Lower leg skin (tissue), 4 donors: ENCODE measurements at regions not wholly inside any gene's neighbourhood (a gene's known extent, or its start where the extent isn't known, plus 50 kb on each side); places are given as distances from the start of the nearest gene placed in this dataset.
"Not testable (repeated sequence)": the region's sequence is repeated elsewhere in the genome, so short reads cannot be mapped to it uniquely, and the experiment has no call there.

ENCODE experiments used
- DNase-seq, 2 donors: peaks; one replicate each; pipeline ENCODE4 v3.0.0-alpha.2; 2019; ENCODE audit warnings: low spot score in 2 of 2
- H3K4me3 ChIP-seq: fragments of 200-600 bp; sonication (generic); 2 replicates; pipeline ENCODE4 v1.5.1; 2017; ENCODE audit warnings: mild to moderate bottlenecking, low read depth; ENCODE audit not compliant: poor library complexity, severe bottlenecking
- POLR2A ChIP-seq, 2 donors: fragments of 450-650 bp; IDR thresholded peaks; one replicate each; pipeline ENCODE4 v1.6.1; 2016 to 2017; ENCODE audit warnings: antibody characterized with exemption in 2 of 2, mild to moderate bottlenecking in 1 of 2, moderate library complexity in 1 of 2
- WGBS, 2 donors: methylation state at CpG; one replicate each; pipeline ENCODE4 v1.1.5; 2018; 5-methylcytosine and 5-hydroxymethylcytosine counted together
- intact Hi-C: fragments of 100-400 bp; cut with DNase I; formaldehyde crosslinking; loops from one replicate; pipeline ENCODE4 v1.15.0; 2023; ENCODE audit warnings: low total_unique reads
- TF ChIP-seq, protein P1 (sequence below), 3 donors: fragments of 450-650 bp; IDR thresholded peaks; one replicate each; pipeline ENCODE4 v1.5.1; 2016; ENCODE audit warnings: antibody characterized with exemption in 3 of 3, mild to moderate bottlenecking in 3 of 3, moderate library complexity in 2 of 3

DNA sequence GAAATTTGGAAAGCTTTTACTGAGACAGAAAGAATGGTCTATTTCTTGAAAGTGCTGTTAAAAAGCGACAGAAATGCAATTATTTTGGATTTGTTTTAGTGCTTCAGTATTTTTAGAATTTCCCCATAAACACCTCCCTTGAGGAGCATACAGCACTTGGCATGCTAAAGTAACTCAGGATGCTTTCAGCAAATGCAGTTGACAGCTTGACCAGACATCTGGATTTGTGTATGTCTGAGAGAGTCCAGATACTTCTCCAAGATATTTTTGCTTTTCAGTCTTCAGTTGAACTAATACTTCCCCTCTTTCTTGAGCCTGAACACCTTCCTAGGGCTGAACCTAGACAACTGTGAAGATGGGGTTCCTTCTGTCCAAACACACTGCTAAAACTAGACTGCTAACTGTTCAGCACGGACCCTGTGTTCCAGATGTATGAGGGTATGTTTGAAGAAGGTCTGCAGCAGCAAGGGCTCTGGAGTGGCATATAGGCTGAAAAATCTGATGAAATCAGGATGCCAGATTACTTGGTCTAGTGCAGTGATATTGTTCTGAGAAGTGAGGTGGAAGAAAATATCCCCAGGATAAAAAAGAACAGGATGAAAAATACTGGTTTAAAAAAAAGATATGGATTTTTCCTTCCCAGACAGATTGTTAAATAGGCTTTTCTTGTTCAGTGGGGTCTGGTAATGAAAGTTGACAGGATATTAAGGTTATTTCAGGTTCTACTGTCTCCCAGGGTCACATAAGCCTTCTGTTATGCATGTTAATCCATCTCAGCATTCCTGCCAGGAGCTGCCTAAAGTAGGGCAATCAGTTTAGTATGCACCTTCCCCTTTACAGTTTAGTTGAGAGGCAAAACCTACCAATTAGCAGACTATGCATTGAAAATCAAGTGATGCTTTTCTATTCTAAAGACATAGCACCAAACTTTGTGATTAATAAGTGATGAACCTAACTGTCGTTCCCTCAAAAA lies 516.9 kb upstream of the TBL1XR1 start:
- no peak for DNase-seq
- TF ChIP-seq, protein P1, sequence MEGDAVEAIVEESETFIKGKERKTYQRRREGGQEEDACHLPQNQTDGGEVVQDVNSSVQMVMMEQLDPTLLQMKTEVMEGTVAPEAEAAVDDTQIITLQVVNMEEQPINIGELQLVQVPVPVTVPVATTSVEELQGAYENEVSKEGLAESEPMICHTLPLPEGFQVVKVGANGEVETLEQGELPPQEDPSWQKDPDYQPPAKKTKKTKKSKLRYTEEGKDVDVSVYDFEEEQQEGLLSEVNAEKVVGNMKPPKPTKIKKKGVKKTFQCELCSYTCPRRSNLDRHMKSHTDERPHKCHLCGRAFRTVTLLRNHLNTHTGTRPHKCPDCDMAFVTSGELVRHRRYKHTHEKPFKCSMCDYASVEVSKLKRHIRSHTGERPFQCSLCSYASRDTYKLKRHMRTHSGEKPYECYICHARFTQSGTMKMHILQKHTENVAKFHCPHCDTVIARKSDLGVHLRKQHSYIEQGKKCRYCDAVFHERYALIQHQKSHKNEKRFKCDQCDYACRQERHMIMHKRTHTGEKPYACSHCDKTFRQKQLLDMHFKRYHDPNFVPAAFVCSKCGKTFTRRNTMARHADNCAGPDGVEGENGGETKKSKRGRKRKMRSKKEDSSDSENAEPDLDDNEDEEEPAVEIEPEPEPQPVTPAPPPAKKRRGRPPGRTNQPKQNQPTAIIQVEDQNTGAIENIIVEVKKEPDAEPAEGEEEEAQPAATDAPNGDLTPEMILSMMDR (IDR thresholded peaks at IDR 0.05), result no peak
- no peak for TF ChIP-seq POLR2A (IDR thresholded peaks at IDR 0.05)
- H3K4me3 ChIP-seq, result no peak overlapping the region
- 63% methylated on average over 3 of the region's 3 CpGs for WGBS, 2 donors
- intact Hi-C loops, result no loop called here

DNA sequence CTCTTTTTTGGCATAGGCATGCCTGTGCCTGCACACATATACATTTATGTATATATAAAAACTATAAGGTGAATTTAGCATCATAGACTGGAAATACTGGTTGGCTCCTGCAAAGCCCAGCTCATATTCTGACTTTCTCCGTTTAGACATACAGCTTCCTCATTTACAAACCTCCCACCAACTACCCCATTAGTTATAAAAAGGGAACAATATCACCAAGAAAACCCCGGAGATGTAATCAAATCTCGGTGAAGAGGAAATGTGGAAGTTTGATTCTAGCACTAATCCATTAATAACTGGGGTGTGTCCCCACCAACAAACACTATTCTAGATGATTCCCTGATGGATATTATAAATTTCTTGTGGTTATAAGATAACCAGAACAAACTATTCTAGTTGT lies 517.7 kb upstream of the TBL1XR1 start:
- no peak for DNase-seq
- WGBS, 2 donors, result 31 to 38% methylated on average over 3 of the region's 3 CpGs
- intact Hi-C loops, result no loop called here
- TF ChIP-seq, protein P1 (IDR thresholded peaks at IDR 0.05), result no peak
- no peak for TF ChIP-seq POLR2A (IDR thresholded peaks at IDR 0.05)
- H3K4me3 ChIP-seq, result no peak overlapping the region

DNA sequence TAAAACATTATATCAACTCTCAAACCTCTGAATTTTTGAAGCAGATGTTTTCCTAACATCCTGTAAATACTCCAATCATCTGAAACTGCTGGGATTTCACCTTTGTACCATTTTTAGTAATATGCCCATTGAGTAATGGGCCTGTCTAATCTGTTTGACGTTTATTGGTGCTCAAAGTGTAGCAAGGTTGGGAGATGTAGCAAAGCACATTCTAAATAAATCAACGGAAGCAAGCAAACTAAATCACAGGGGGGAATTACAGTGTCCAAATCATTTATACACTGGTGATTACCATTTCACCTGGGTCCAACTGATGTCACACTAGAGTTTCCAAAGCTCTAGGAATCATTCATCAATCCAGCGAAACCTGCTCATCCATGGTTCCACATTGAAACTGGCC lies 518.7 kb upstream of the TBL1XR1 start:
- intact Hi-C loops, result no loop called here
- WGBS, 2 donors, result 95 to 97% methylated on average over 3 of the region's 3 CpGs
- no peak overlapping the region for H3K4me3 ChIP-seq
- no peak for DNase-seq
- TF ChIP-seq, protein P1 (IDR thresholded peaks at IDR 0.05), result no peak

DNA sequence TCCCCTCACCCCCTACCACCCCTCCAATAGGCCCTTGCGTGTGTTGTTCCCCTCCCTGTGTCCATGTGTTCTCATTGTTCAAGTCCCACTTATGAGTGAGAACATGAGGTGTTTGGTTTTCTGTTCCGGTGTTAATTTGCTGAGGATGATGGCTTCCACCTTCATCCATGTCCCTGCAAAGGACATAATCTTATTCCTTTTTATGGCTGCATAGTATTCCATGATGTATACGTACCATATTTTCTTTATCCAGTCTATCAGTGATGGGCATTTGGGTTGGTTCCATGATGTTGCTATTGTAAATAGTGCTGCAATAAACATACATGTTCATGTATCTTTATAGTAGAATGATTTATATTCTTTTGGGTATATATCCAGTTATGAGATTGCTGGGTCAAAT lies 523.6 kb upstream of the TBL1XR1 start:
- H3K4me3 ChIP-seq, intact Hi-C loops, DNase-seq: not testable (repeated sequence)
- WGBS, 2 donors, result 96 to 98% methylated on average over 3 of the region's 3 CpGs

DNA sequence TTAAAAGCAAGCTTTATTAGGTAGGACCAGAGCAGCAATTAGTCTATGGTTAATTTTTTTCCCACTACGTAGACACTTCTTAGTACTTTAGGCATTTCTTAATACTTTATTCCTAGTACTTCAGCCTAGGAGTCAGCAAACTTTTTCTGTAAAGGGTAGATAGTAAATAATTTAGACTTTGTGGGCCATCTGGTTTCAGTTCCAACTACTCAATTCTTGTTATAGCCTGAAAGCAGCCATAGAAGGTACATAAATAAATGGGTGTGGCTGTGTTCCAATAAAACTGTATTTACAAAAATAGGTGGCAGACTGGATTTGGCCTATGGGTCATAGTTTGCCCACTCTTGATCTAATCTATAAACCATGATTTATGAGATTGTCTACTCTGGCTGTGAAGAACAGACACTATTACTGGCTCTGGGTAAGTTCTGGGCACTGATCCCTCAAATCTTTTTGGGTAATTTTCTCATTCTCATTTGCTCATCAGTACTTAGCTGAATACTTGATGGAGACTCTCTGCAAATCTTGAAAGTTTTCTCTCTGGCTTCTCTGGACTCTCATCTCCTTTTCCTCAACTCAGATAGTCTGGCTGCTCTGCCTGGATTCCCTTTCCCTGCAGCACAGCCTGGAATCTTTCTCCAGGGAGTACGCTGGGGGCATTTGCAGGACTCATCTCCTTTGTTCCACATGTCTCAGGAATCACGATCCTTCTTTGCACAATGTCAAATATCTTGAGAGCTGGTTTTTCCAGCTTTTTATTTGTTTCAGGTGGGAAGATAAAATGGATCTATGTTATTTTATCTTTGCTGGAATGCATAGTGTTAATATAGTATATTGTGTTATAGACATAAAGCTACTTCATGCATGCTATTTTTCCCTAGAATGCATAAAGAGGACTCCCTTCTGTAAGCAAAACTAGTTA lies 524.8 kb upstream of the TBL1XR1 start:
- WGBS, 2 donors, result 55 to 56% methylated on average over 3 of the region's 3 CpGs
- no peak for TF ChIP-seq POLR2A (IDR thresholded peaks at IDR 0.05)
- TF ChIP-seq, protein P1 (IDR thresholded peaks at IDR 0.05), result no peak
- no peak overlapping the region for H3K4me3 ChIP-seq
- no peak for DNase-seq
- intact Hi-C loops, result no loop called here
